NCI-H774 (cell line): ENCODE measurements at regions not wholly inside any gene's neighbourhood (a gene's known extent, or its start where the extent isn't known, plus 50 kb on each side); places are given as distances from the start of the nearest gene placed in this dataset.

ENCODE experiments used
- DNase-seq: peaks from one replicate; lab custom pipeline; 2025; lab: John Stamatoyannopoulos, UW

GRCh38 chr6:113375950-113376846 is 480.9 kb upstream of the MARCKS start:
- DNase-seq, result no peak

GRCh38 chr6:113376847-113377165 is 480.3 kb upstream of the MARCKS start:
- DNase-seq, result no peak

GRCh38 chr6:113377362-113377942 is 479.7 kb upstream of the MARCKS start:
- DNase-seq, result no peak

- DNase-seq, result no peak
Measured at GRCh38 chr6:113380591-113380990, 476.6 kb upstream of the MARCKS start.

- DNase-seq, result no peak
Measured at GRCh38 chr6:113381232-113381631, 475.9 kb upstream of the MARCKS start.

- DNase-seq, result peak; percentile 27
Measured at GRCh38 chr6:113381959-113382358, 475.2 kb upstream of the MARCKS start.

- no peak for DNase-seq
Measured at GRCh38 chr6:113383701-113384100, 473.4 kb upstream of the MARCKS start.

GRCh38 chr6:113385020-113385431 is 472.1 kb upstream of the MARCKS start:
- no peak for DNase-seq

- no peak for DNase-seq
Measured at GRCh38 chr6:113388996-113389395, 468.1 kb upstream of the MARCKS start.

- DNase-seq, result no peak
Measured at GRCh38 chr6:113392551-113393055, 464.5 kb upstream of the MARCKS start.

- no peak for DNase-seq
Measured at GRCh38 chr6:113394216-113394615, 462.9 kb upstream of the MARCKS start.

GRCh38 chr6:113394729-113395128 is 462.4 kb upstream of the MARCKS start:
- DNase-seq, result no peak

- DNase-seq, result no peak
Measured at GRCh38 chr6:113396730-113397129, 460.4 kb upstream of the MARCKS start.

GRCh38 chr6:113397236-113397635 is 459.9 kb upstream of the MARCKS start:
- DNase-seq, result no peak

- no peak for DNase-seq
Measured at GRCh38 chr6:113401231-113401630, 455.9 kb upstream of the MARCKS start.

GRCh38 chr6:113402544-113402943 is 454.6 kb upstream of the MARCKS start:
- peak; percentile 73 for DNase-seq

- DNase-seq, result no peak
Measured at GRCh38 chr6:113403966-113404595, 453.1 kb upstream of the MARCKS start.

GRCh38 chr6:113405326-113406047 is 451.7 kb upstream of the MARCKS start:
- peak; percentile 77 for DNase-seq

GRCh38 chr6:113406048-113406695 is 451.0 kb upstream of the MARCKS start:
- no peak for DNase-seq

- DNase-seq, result no peak
Measured at GRCh38 chr6:113411011-113411410, 446.1 kb upstream of the MARCKS start.

- DNase-seq, result no peak
Measured at GRCh38 chr6:113412589-113413357, 444.4 kb upstream of the MARCKS start.
